H1 (cell line): ENCODE measurements at regions not wholly inside any gene's neighbourhood (a gene's known extent, or its start where the extent isn't known, plus 50 kb on each side); places are given as distances from the start of the nearest gene placed in this dataset.

Experiments used
- CTCF ChIA-PET: fragments of 300-600 bp; sonication (Branson Sonifier 250); formaldehyde crosslinking; loops from one replicate; lab custom pipeline; 2021; ENCODE audit not compliant: partially characterized antibody; lab: Charles Lee
- POLR2A ChIA-PET: fragments of 300-600 bp; sonication (Branson Sonifier 250); formaldehyde crosslinking; loops from one replicate; lab custom pipeline; 2021; ENCODE audit warnings: inconsistent platforms; ENCODE audit not compliant: partially characterized antibody; lab: Charles Lee
- DNase-seq, 2 experiments: peaks; one replicate each; pipeline versions ENCODE4 v3.0.0 to v3.0.0-alpha.2; 2010 to 2022; ENCODE audit warnings: low spot score in 2 of 2, low read depth in 1 of 2, mixed read lengths in 1 of 2
- FAIRE-seq: peaks from 2 replicates; lab custom pipeline; 2011; peaks lifted over from hg19 to GRCh38; lab: Jason Lieb, UNC
- H2AFZ ChIP-seq: 2 replicates; pipeline ENCODE4 v1.8.1; 2012; ENCODE audit warnings: low read length, inconsistent platforms
- H2AK5ac ChIP-seq: 2 replicates; pipeline ENCODE4 v1.6.1; 2013; ENCODE audit warnings: low read depth, low read length
- H2BK120ac ChIP-seq: replicated peaks from 2 replicates; pipeline ENCODE3; 2013; ENCODE audit warnings: low read depth, low read length, inconsistent platforms
- H2BK12ac ChIP-seq: 2 replicates; pipeline ENCODE4 v1.6.1; 2013; ENCODE audit warnings: low read depth, low read length
- H2BK15ac ChIP-seq: 2 replicates; pipeline ENCODE4 v1.6.1; 2013; ENCODE audit warnings: low read length
- H2BK20ac ChIP-seq: 2 replicates; pipeline ENCODE4 v1.6.1; 2013; ENCODE audit warnings: low read length
- H2BK5ac ChIP-seq: 2 replicates; pipeline ENCODE4 v1.6.1; 2013; ENCODE audit warnings: low read depth, low read length
- H3K14ac ChIP-seq: 2 replicates; pipeline ENCODE4 v1.6.1; 2013; ENCODE audit warnings: inconsistent platforms; ENCODE audit not compliant: insufficient read length
- H3K18ac ChIP-seq: 2 replicates; pipeline ENCODE4 v1.6.1; 2013; ENCODE audit warnings: low read length; ENCODE audit errors: extremely low read depth
- H3K23ac ChIP-seq: 2 replicates; pipeline ENCODE4 v1.6.1; 2013; ENCODE audit warnings: inconsistent platforms; ENCODE audit not compliant: insufficient read length
- H3K23me2 ChIP-seq: 2 replicates; pipeline ENCODE4 v1.6.1; 2013; ENCODE audit warnings: low read depth, low read length
- H3K27ac ChIP-seq: 2 replicates; pipeline ENCODE4 v1.6.1; 2011; ENCODE audit warnings: low read depth, low read length, inconsistent platforms
- H3K27me3 ChIP-seq, 4 experiments: replicated peaks in 1 of 4; 1 replicate in 1 of 4; 2 replicates in 3 of 4; pipeline versions ENCODE4 v1.6.1 to v1.8.1; 2011 to 2013; ENCODE audit warnings: low read length in 3 of 4, mild to moderate bottlenecking in 3 of 4, inconsistent platforms in 2 of 4, mixed read lengths in 2 of 4, moderate library complexity in 1 of 4; ENCODE audit not compliant: control insufficient read depth in 3 of 4, insufficient read depth in 3 of 4; ENCODE audit errors: extremely low read depth in 1 of 4
- H3K36me3 ChIP-seq, 4 experiments: 2 replicates each; pipeline versions ENCODE4 v1.6.1 to v1.8.1; 2011 to 2013; ENCODE audit warnings: mild to moderate bottlenecking in 4 of 4, low read length in 3 of 4, moderate library complexity in 2 of 4, control low read depth in 1 of 4, inconsistent platforms in 1 of 4; ENCODE audit not compliant: insufficient read depth in 4 of 4, control insufficient read depth in 2 of 4
- H3K4ac ChIP-seq: replicated peaks from 2 replicates; pipeline ENCODE3; 2013; ENCODE audit warnings: low read length, low read depth, mixed read lengths, inconsistent platforms; ENCODE audit not compliant: insufficient read length
- H3K4me1 ChIP-seq, 4 experiments: replicated peaks in 1 of 4; 1 replicate in 1 of 4; 2 replicates in 3 of 4; pipeline versions ENCODE4 v1.6.1 to v1.8.1; 2011 to 2013; ENCODE audit warnings: low read length in 3 of 4, inconsistent platforms in 2 of 4, mixed read lengths in 1 of 4; ENCODE audit not compliant: insufficient read depth in 4 of 4, control insufficient read depth in 3 of 4
- H3K4me2 ChIP-seq, 2 experiments: 2 replicates each; pipeline versions ENCODE4 v1.6.1 to v1.8.1; 2011 to 2013; ENCODE audit warnings: low read depth in 2 of 2, low read length in 2 of 2, control low read depth in 1 of 2, inconsistent platforms in 1 of 2, mild to moderate bottlenecking in 1 of 2; ENCODE audit not compliant: insufficient read depth in 1 of 2
- H3K4me3 ChIP-seq, 4 experiments: fragments of 200-600, 300-600 bp in 1 of 4; sonication (generic), shearing (Covaris generic), sonication (Bioruptor Twin) in 1 of 4; 2 replicates each; pipeline versions ENCODE4 v1.5.1 to v1.8.1; 2011 to 2016; ENCODE audit warnings: low read length in 4 of 4, low read depth in 3 of 4, control low read depth in 2 of 4, inconsistent platforms in 2 of 4, mild to moderate bottlenecking in 2 of 4, mixed read lengths in 1 of 4, moderate library complexity in 1 of 4; ENCODE audit not compliant: insufficient read depth in 2 of 4; ENCODE audit errors: extremely low read depth in 1 of 4
- H3K56ac ChIP-seq: replicated peaks from 2 replicates; pipeline ENCODE3; 2013; ENCODE audit warnings: low read depth, mild to moderate bottlenecking, mixed read lengths, low read length, inconsistent platforms; ENCODE audit not compliant: insufficient read length
- H3K79me1 ChIP-seq: 2 replicates; pipeline ENCODE4 v1.6.1; 2013; ENCODE audit warnings: low read depth, low read length, control low read depth
- H3K79me2 ChIP-seq, 2 experiments: 2 replicates each; pipeline versions ENCODE4 v1.6.1 to v1.8.1; 2012 to 2013; ENCODE audit warnings: low read length in 2 of 2, mild to moderate bottlenecking in 2 of 2, inconsistent platforms in 1 of 2; ENCODE audit not compliant: insufficient read depth in 2 of 2, control insufficient read depth in 1 of 2
- H3K9ac ChIP-seq, 4 experiments: replicated peaks in 1 of 4; 1 replicate in 1 of 4; 2 replicates in 3 of 4; pipeline versions ENCODE4 v1.6.1 to v1.8.1; 2011 to 2013; ENCODE audit warnings: low read depth in 3 of 4, low read length in 3 of 4, control low read depth in 2 of 4, mild to moderate bottlenecking in 2 of 4, moderate library complexity in 2 of 4, inconsistent platforms in 1 of 4; ENCODE audit errors: extremely low read depth in 1 of 4
- H3K9me3 ChIP-seq, 2 experiments: 2 replicates each; pipeline versions ENCODE4 v1.6.1 to v1.8.1; 2012 to 2013; ENCODE audit warnings: mild to moderate bottlenecking in 2 of 2, moderate library complexity in 2 of 2, control low read depth in 1 of 2, inconsistent platforms in 1 of 2, low read depth in 1 of 2, low read length in 1 of 2, mixed read lengths in 1 of 2; ENCODE audit not compliant: insufficient read depth in 2 of 2
- H4K20me1 ChIP-seq, 2 experiments: replicated peaks in 1 of 2; 2 replicates each; pipeline versions ENCODE3 to v1.8.1; 2011 to 2013; ENCODE audit warnings: inconsistent platforms in 2 of 2, low read length in 2 of 2, mild to moderate bottlenecking in 1 of 2; ENCODE audit not compliant: insufficient read depth in 2 of 2, control insufficient read depth in 1 of 2
- H4K5ac ChIP-seq: 2 replicates; pipeline ENCODE4 v1.6.1; 2013; ENCODE audit warnings: low read length, low read depth, mixed read lengths, inconsistent platforms; ENCODE audit not compliant: insufficient read length
- H4K8ac ChIP-seq: 2 replicates; pipeline ENCODE4 v1.8.0; 2013; ENCODE audit warnings: mild to moderate bottlenecking, moderate library complexity, low read length, inconsistent platforms; ENCODE audit not compliant: insufficient read depth; ENCODE audit errors: extremely low read depth
- H4K91ac ChIP-seq: replicated peaks from 2 replicates; pipeline ENCODE3; 2013; ENCODE audit warnings: low read length, mixed read lengths, inconsistent platforms; ENCODE audit not compliant: insufficient read length
- BACH1 ChIP-seq: IDR thresholded peaks from 2 replicates; pipeline ENCODE4 v1.6.1; 2012; ENCODE audit warnings: low read length, improper control_type of control experiment
- CBX8 ChIP-seq: fragments of 300-800, 300-1000 bp; sonication (generic); IDR thresholded peaks from 2 replicates; pipeline ENCODE4 v1.7.1; 2016; ENCODE audit warnings: low read depth, low read length, borderline replicate concordance
- CHD1 ChIP-seq: IDR thresholded peaks from 2 replicates; pipeline ENCODE4 v1.6.1; 2012; ENCODE audit warnings: low read depth, low read length, improper control_type of control experiment
- CHD2 ChIP-seq: IDR thresholded peaks from 2 replicates; pipeline ENCODE4 v1.6.1; 2012; ENCODE audit warnings: low read length, improper control_type of control experiment
- CREB1 ChIP-seq: IDR thresholded peaks from 2 replicates; pipeline ENCODE4 v1.6.1; 2012; ENCODE audit warnings: inconsistent platforms
- CTBP2 ChIP-seq: IDR thresholded peaks from 2 replicates; pipeline ENCODE4 v1.7.0; 2011; ENCODE audit warnings: borderline replicate concordance, mild to moderate bottlenecking, moderate library complexity, mixed read lengths, low read length; ENCODE audit not compliant: insufficient read depth, insufficient read length
- EGR1 ChIP-seq: IDR thresholded peaks from 2 replicates; pipeline ENCODE4 v1.6.1; 2011; ENCODE audit warnings: low read depth, low read length, borderline replicate concordance
- JUN ChIP-seq: IDR thresholded peaks from 2 replicates; pipeline ENCODE4 v1.6.1; 2011; ENCODE audit warnings: low read depth, mild to moderate bottlenecking, improper control_type of control experiment, low read length
- PHF8 ChIP-seq: fragments of 200-600 bp; sonication (generic); conservative IDR thresholded peaks from 2 replicates; pipeline ENCODE4 v1.7.1; 2012; ENCODE audit warnings: low read depth, mild to moderate bottlenecking, inconsistent platforms, low read length, moderate library complexity
- RAD21 ChIP-seq, 2 experiments: IDR thresholded peaks in 1 of 2; conservative IDR thresholded peaks in 1 of 2; 2 replicates each; pipeline ENCODE4 v1.6.1; 2011; ENCODE audit warnings: low read depth in 2 of 2, low read length in 2 of 2, improper control_type of control experiment in 1 of 2, inconsistent platforms in 1 of 2, mild to moderate bottlenecking in 1 of 2, moderate library complexity in 1 of 2
- RXRA ChIP-seq: IDR thresholded peaks from 2 replicates; pipeline ENCODE4 v1.6.1; 2011; ENCODE audit warnings: low read depth, mild to moderate bottlenecking, low read length, moderate library complexity; ENCODE audit not compliant: insufficient read depth
- SAP30 ChIP-seq: fragments of 300-600 bp; sonication (generic); IDR thresholded peaks from 2 replicates; pipeline ENCODE4 v1.7.1; 2012; ENCODE audit warnings: low read length, moderate library complexity, mild to moderate bottlenecking, inconsistent platforms; ENCODE audit not compliant: insufficient read depth, insufficient replicate concordance
- SIRT6 ChIP-seq: IDR thresholded peaks from one replicate; pipeline ENCODE4 v1.7.1; 2012; ENCODE audit warnings: low read length, inconsistent platforms
- TAF1 ChIP-seq: IDR thresholded peaks from 2 replicates; pipeline ENCODE4 v1.6.1; 2011; ENCODE audit warnings: mild to moderate bottlenecking, low read depth, low read length
- TBP ChIP-seq: IDR thresholded peaks from 2 replicates; pipeline ENCODE4 v1.6.1; 2011; ENCODE audit warnings: low read depth, low read length, improper control_type of control experiment
- TCF12 ChIP-seq: IDR thresholded peaks from 2 replicates; pipeline ENCODE4 v1.6.1; 2011; ENCODE audit warnings: low read depth, mild to moderate bottlenecking, low read length
- WGBS, 2 experiments: shearing (Covaris generic) in 1 of 2; methylation state at CpG; one replicate each; pipeline versions ENCODE4 v1.1.6 to v1.1.7; 2013 to 2015; ENCODE audit warnings: low lambda C conversion rate in 2 of 2, mixed read lengths in 2 of 2, inconsistent platforms in 1 of 2, low coverage in 1 of 2, missing lambda C conversion rate in 1 of 2; ENCODE audit not compliant: insufficient replicate concordance in 2 of 2, insufficient coverage in 1 of 2, insufficient read length in 1 of 2; ENCODE audit errors: extremely low coverage in 1 of 2, missing lambda C conversion rate in 1 of 2; 5-methylcytosine and 5-hydroxymethylcytosine counted together

DNA sequence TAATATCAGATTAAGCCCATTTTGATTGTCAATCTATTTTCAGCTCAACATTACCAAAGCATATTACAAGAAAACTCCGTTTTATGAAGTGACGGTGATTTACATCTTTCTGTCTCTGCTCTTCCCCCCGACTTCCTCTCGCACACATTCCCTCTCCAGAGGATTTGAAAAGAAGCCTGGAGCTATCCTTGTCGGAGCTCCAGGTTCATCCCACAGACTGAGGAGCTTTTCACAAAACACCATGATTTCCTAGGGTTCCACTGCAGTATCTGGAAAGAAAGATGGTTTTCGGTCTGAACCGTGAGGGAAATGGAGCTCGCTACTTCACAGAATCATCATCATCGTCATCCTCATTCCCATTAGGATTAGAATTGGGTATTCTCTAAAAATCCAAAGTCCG lies 655.5 kb upstream of the MGMT start:
- Histone ChIP-seq H3K9ac (no peak overlapping the region), H2BK20ac (no peak overlapping the region), H2AFZ (no peak overlapping the region), H2BK15ac (no peak overlapping the region), H3K23ac (no peak overlapping the region), H4K20me1 (no peaks in the 10 kb centered on the region), H3K4me3 (no peak overlapping the region), H3K36me3 (no peaks in the 10 kb centered on the region), H3K23me2 (peaks cover 7% of the 10 kb centered on the region; the same call in 1 of the 2 replicates), H3K14ac (no peak overlapping the region), H4K91ac (no peak overlapping the region), H3K27ac (no peak overlapping the region), H3K4ac (no peak overlapping the region), H2BK120ac (no peak overlapping the region), H3K9me3 (no peaks in the 10 kb centered on the region), H2BK12ac (no peak overlapping the region), H3K79me1 (no peaks in the 10 kb centered on the region), H3K4me1 (no peaks in the 10 kb centered on the region), H3K18ac (no peak overlapping the region), H2BK5ac (no peak overlapping the region), H2AK5ac (no peak overlapping the region), H3K56ac (no peak overlapping the region), H3K27me3 (no peaks in the 10 kb centered on the region), H3K79me2 (no peaks in the 10 kb centered on the region), H4K8ac (no peak overlapping the region), H4K5ac (no peak overlapping the region), H3K4me2 (no peak overlapping the region)
- DNase-seq (no peak), FAIRE-seq (no peak)
- CTCF ChIA-PET, result interaction anchor here (0.7 to 0.9 kb wide), 3 partner anchors 22 to 181 kb away, joined by 3 to 4 read pairs (median 3); no protein-coding TSS in a partner anchor
- POLR2A ChIA-PET, result no interaction called here
- WGBS, 2 experiments, result 85% methylated on average over 10 of the region's 10 CpGs; no CpG with 5 or more reads in 1 of the 2 experiments
- TF ChIP-seq SAP30 (no peak), CHD1 (no peak), CTBP2 (no peak), JUN (no peak), EGR1 (no peak), CREB1 (no peak), CHD2 (no peak), TBP (no peak), RAD21 (IDR thresholded peaks at IDR 0.05 in 1 of 2, conservative IDR thresholded peaks at IDR 0.05 in 1 of 2; ENCODE audit: low read depth in 2 of 2, low read length in 2 of 2) (no peak), TCF12 (no peak), TAF1 (no peak), CBX8 (no peak), PHF8 (no peak), SIRT6 (no peak), BACH1 (no peak), RXRA (no peak)
